Right lobe of liver (tissue), 4 donors: ENCODE measurements at regions not wholly inside any gene's neighbourhood (a gene's known extent, or its start where the extent isn't known, plus 50 kb on each side); places are given as distances from the start of the nearest gene placed in this dataset.

Experiments
- CTCF ChIP-seq, 4 donors: fragments of 200-600 bp in 3 of 4; fragments of 450-650 bp in 1 of 4; IDR thresholded peaks; one replicate each; pipeline versions ENCODE4 v1.5.1 to v1.8.0; 2016 to 2022; ENCODE audit warnings: antibody characterized with exemption in 4 of 4, mild to moderate bottlenecking in 2 of 4
- POLR2A ChIP-seq: fragments of 450-650 bp; IDR thresholded peaks from one replicate; pipeline ENCODE4 v1.6.1; 2017; ENCODE audit warnings: antibody characterized with exemption, mild to moderate bottlenecking
- donor health status: DM: no; HTN: no; CAD: no.
- donor health status: DM: no; HTN: no; CAD: no.
- donor health status: DM: no; HTN: yes; CAD: no.

GRCh38 chr5:82822634-82822927 is 254.6 kb downstream of the TMEM167A start:
- TF ChIP-seq CTCF (IDR thresholded peaks at IDR 0.05), result no peak
- TF ChIP-seq POLR2A, result no peak
